GM19452 (cell line): ENCODE measurements at regions not wholly inside any gene's neighbourhood (a gene's known extent, or its start where the extent isn't known, plus 50 kb on each side); places are given as distances from the start of the nearest gene placed in this dataset.

Source experiments
- ATAC-seq: cut with Tn5 transposase; IDR thresholded peaks from one replicate; pipeline ENCODE4 v1.9.1; 2021; ENCODE audit not compliant: unreplicated experiment

GRCh38 chr20:23254505-23254904, 96.1 kb upstream of the NXT1 start:
- ATAC-seq = no peak

GRCh38 chr20:23254034-23254433, 96.6 kb upstream of the NXT1 start:
- no peak for ATAC-seq

- no peak for ATAC-seq
These were observed 97.1 kb upstream of the NXT1 start for GRCh38 chr20:23253524-23253923.

GRCh38 chr20:23251779-23252178, 98.8 kb upstream of the NXT1 start:
- no peak for ATAC-seq

DNA sequence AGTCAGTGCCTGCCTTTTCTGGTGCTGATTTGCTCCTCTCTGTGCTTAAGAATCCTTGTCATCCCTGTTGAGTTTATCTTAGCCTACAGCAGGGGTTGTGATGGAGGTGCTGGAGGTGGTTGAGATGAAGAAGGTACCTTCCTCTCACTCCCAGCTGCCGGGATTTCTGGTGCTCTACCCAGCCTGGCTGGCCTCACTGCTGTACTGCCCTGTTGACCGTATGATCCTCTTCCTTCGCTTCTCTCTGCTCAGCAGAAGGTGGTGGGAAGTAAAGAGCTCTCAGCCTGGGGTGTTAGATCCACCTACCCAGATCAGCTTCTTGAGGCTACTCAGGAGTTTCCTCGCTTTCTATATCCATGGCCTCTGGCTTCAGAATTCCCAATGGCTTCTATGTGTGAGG, 101.0 kb upstream of the NXT1 start:
- no peak for ATAC-seq

- no peak for ATAC-seq
These were observed 102.1 kb upstream of the NXT1 start for GRCh38 chr20:23248461-23248882.

GRCh38 chr20:23246717-23247664, 103.6 kb upstream of the NXT1 start:
- no peak for ATAC-seq

DNA sequence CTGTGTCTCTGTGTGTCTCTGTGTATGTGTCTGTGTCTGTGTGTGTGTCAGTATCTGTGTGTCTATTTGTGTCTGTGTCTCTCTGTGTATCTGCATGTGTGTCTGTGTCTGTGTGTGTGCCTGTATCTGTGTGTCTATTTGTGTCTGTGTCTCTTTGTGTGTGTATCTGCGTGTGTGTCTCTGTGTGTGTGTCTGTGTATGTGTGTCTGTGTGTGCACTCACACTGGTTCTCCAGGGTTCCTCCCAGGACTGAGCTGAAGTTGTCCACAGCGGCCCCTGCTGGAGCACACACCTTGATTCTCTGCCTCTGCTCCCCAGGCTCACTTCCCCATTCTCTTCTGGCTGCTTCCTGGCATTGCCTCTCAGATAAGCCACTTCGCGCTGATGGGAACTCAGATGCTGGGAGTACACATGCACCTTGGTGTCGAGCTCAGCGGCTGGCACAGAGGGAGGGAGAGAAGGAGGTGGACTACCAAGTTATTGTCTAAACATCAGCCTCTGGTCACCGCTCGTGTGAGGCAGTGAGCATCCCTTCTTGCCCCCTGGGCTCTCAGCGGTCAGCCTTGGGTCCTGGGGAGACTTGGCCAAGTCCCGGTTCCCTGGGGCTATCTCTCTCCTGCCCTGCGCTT, 104.9 kb upstream of the NXT1 start:
- ATAC-seq = peak; percentile 91

GRCh38 chr20:23244916-23245552, 105.6 kb upstream of the NXT1 start:
- no peak for ATAC-seq

DNA sequence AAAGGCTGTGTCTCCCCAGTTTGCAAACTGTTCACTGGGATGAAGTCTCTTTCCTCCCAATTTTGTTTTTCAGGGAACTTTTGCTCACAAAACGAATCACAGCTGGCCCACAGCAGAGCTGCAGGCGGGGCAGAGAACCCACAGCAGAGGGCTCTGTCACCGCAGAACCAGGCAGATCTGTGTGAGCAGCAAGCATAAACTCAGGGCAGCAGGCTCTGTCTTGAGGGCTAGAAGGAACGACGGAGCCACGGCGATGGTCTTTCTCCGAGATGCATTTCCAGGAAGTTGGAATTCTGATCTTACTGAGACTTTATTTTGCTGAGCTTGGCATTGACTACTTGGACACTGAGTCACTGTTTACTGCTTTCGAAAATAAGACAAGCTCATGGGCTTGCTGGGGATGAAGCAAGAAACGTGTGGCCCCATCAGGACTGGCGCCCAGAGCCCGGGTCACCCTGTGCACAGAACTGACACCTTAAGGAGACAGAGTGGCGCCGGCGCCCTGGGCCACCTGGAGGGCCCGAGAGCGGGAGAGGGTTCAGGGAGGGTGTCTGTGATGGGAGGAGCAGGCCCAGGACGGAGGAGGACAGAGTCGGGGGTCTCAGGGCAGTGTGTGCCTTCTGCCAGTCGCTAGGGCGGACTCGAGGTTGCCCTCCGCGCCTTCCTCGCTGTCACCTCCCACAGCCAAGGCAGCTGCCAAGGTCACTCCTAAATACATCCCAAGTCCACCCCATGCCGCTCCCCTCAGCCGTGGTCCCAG, 106.3 kb upstream of the NXT1 start:
- ATAC-seq = no peak

DNA sequence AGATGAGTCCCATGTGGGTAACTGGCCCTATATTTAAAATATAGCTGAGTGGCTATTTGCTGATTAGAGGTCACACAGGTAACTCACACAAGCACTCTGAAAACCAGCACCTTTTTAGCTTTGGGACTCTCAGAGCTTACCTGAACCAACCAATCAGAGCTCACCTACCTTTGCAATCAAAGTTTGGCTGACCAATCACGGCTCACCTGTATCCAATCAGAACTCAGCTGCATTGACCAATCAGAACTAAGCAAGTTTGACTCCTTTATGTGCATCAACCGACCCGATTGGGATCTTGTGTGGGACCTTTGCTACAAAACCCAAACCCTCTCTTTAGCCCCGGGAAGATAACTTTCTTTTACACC, 106.8 kb upstream of the NXT1 start:
- no peak for ATAC-seq

- ATAC-seq = no peak
These were observed 107.9 kb upstream of the NXT1 start for GRCh38 chr20:23242556-23243180.

DNA sequence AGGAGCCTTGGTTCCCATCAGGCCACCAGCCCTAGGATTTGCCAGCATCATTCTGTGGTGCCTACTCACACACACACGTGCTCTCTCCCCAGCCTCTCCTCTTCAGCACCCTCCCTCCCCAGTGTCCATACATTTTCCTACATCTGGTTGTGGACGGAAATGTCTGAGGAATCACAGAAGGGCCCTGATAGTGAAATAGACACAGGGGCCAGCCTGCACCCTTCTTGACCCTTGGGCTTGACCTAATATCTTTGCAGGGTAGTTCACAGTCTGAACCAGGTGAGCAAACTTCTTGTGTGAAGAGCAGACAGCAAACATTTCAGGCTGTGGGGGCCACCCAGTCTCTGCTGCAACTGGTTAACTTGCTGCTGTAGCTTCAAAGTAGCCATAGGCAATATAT, 108.5 kb upstream of the NXT1 start:
- no peak for ATAC-seq

- ATAC-seq = no peak
These were observed 109.2 kb upstream of the NXT1 start for GRCh38 chr20:23241416-23241815.

DNA sequence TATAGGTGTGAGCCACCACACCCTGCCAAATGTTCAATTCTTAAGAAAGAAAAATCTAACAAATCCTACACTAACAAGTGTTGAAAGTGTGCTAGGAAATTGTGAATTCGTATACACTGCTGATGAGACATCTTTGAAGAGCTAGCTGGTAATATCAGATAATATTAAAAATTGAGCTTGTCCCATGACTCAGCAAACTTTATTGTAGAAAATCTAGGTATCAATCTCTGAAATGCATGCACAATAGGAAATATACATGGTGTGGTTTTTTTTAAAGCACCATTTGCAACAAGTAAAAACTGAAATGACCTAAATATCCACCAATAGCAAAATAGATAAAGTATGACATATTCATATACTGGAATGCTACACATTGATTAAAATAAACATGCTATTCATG, 110.1 kb upstream of the NXT1 start:
- ATAC-seq = no peak

- ATAC-seq = no peak
These were observed 113.4 kb upstream of the NXT1 start for GRCh38 chr20:23237201-23237600.

GRCh38 chr20:23235173-23236027, 115.2 kb upstream of the NXT1 start:
- no peak for ATAC-seq

GRCh38 chr20:23234311-23235078, 116.1 kb upstream of the NXT1 start:
- ATAC-seq = no peak

- ATAC-seq = no peak
These were observed 117.2 kb upstream of the NXT1 start for GRCh38 chr20:23233341-23233740.
